Right ventricle myocardium superior (tissue), 1 donor: ENCODE measurements at regions not wholly inside any gene's neighbourhood (a gene's known extent, or its start where the extent isn't known, plus 50 kb on each side); places are given as distances from the start of the nearest gene placed in this dataset.

Experiments used
- ATAC-seq: fragments of 200-7000 bp; cut with Tn5 transposase; one replicate; pipeline ENCODE4 v1.9.1; 2020; ENCODE audit warnings: mild to moderate bottlenecking; ENCODE audit not compliant: poor library complexity
- DNase-seq: peaks from one replicate; pipeline ENCODE4 v3.0.0-alpha.2; 2020
- intact Hi-C: fragments of 100-400 bp; cut with DNase I; formaldehyde crosslinking; loops from one replicate; pipeline ENCODE4 v1.11.2; 2022
- donor health status: DM: no; HTN: yes; CAD: no; lungs with severe emphysema.

GRCh38 chr1:55702064-55702463 is 486.9 kb upstream of the USP24 start:
- ATAC-seq, result peak; percentile 53
- no peak for DNase-seq
- intact Hi-C loops, result no loop called here

GRCh38 chr1:55700359-55701130 is 485.4 kb upstream of the USP24 start:
- intact Hi-C loops, result no loop called here
- DNase-seq, result no peak

GRCh38 chr1:55699228-55699627 is 484.1 kb upstream of the USP24 start:
- no peak for ATAC-seq
- intact Hi-C loops, result no loop called here
- no peak for DNase-seq

More at GRCh38 chr1:55700359-55701130, 485.4 kb upstream of the USP24 start:
- ATAC-seq, result no peak

GRCh38 chr1:55697997-55698535 is 482.9 kb upstream of the USP24 start:
- intact Hi-C loops, result no loop called here
- DNase-seq, result no peak
- no peak for ATAC-seq

GRCh38 chr1:55696891-55697290 is 481.7 kb upstream of the USP24 start:
- intact Hi-C loops, result no loop called here
- ATAC-seq (no peak), DNase-seq (no peak)

GRCh38 chr1:55696181-55696754 is 481.1 kb upstream of the USP24 start:
- intact Hi-C loops, result no loop called here
- peak; percentile 68 for ATAC-seq
- no peak for DNase-seq

- DNase-seq (no peak), ATAC-seq (no peak)
- intact Hi-C loops, result no loop called here
These were observed 480.4 kb upstream of the USP24 start for GRCh38 chr1:55695552-55695951.

- no peak for DNase-seq
- intact Hi-C loops, result no loop called here
- no peak for ATAC-seq
These were observed 480.0 kb upstream of the USP24 start for GRCh38 chr1:55695151-55695550.

- no peak for ATAC-seq
- DNase-seq, result no peak
- intact Hi-C loops, result no loop called here
These were observed 479.2 kb upstream of the USP24 start for GRCh38 chr1:55694310-55694801.

GRCh38 chr1:55692726-55693125 is 477.6 kb upstream of the USP24 start:
- intact Hi-C loops, result no loop called here
- DNase-seq, result no peak
- no peak for ATAC-seq

GRCh38 chr1:55690366-55690765 is 475.2 kb upstream of the USP24 start:
- ATAC-seq, result peak; percentile 65
- intact Hi-C loops, result no loop called here
- DNase-seq, result peak; percentile 37

GRCh38 chr1:55689800-55690199 is 474.6 kb upstream of the USP24 start:
- DNase-seq, result no peak
- intact Hi-C loops, result no loop called here
- ATAC-seq, result no peak

- intact Hi-C loops, result no loop called here
- ATAC-seq (peak; percentile 85), DNase-seq (peak; percentile 56)
These were observed 470.4 kb upstream of the USP24 start for GRCh38 chr1:55685560-55685959.

GRCh38 chr1:55684131-55684650 is 469.0 kb upstream of the USP24 start:
- intact Hi-C loops, result no loop called here
- DNase-seq (no peak), ATAC-seq (no peak)

- intact Hi-C loops, result no loop called here
- ATAC-seq, result no peak
- no peak for DNase-seq
These were observed 467.0 kb upstream of the USP24 start for GRCh38 chr1:55682198-55682597.

GRCh38 chr1:55679971-55680370 is 464.8 kb upstream of the USP24 start:
- ATAC-seq (no peak), DNase-seq (no peak)
- intact Hi-C loops, result no loop called here

- intact Hi-C loops, result no loop called here
- ATAC-seq (no peak), DNase-seq (no peak)
These were observed 458.3 kb upstream of the USP24 start for GRCh38 chr1:55673416-55673815.

- DNase-seq, result no peak
- peak; percentile 46 for ATAC-seq
- intact Hi-C loops, result no loop called here
These were observed 455.3 kb upstream of the USP24 start for GRCh38 chr1:55670331-55671082.

- DNase-seq (no peak), ATAC-seq (peak; percentile 92)
- intact Hi-C loops, result no loop called here
These were observed 454.1 kb upstream of the USP24 start for GRCh38 chr1:55669293-55669692.
